HG03521 (cell line): ENCODE measurements at regions not wholly inside any gene's neighbourhood (a gene's known extent, or its start where the extent isn't known, plus 50 kb on each side); places are given as distances from the start of the nearest gene placed in this dataset.
"Not testable (repeated sequence)": the region's sequence is repeated elsewhere in the genome, so short reads cannot be mapped to it uniquely, and the experiment has no call there.

Experiments used
- ATAC-seq: cut with Tn5 transposase; IDR thresholded peaks from one replicate; pipeline ENCODE4 v1.9.1; 2021; ENCODE audit warnings: mild to moderate bottlenecking, moderate library complexity; ENCODE audit not compliant: unreplicated experiment

DNA sequence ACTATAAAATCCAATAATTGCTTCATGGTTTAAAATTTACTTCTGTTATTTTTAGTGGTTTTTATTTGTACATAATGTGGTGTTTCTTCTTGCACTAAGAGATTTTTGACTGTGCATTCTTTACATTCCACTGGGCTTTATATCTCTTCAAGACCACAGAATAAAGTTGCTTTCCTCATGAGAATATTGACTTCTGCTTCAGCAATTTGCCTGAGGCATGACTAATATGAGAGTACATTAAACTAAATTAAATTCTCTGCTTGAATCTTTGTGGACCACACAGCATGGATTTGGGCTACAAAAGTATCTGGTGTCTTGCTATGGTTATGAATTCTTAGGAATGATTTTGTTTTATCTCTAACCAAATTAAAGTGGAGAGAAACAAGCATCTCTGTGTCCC lies 1463.4 kb upstream of the PCDH20 start:
- no peak for ATAC-seq

DNA sequence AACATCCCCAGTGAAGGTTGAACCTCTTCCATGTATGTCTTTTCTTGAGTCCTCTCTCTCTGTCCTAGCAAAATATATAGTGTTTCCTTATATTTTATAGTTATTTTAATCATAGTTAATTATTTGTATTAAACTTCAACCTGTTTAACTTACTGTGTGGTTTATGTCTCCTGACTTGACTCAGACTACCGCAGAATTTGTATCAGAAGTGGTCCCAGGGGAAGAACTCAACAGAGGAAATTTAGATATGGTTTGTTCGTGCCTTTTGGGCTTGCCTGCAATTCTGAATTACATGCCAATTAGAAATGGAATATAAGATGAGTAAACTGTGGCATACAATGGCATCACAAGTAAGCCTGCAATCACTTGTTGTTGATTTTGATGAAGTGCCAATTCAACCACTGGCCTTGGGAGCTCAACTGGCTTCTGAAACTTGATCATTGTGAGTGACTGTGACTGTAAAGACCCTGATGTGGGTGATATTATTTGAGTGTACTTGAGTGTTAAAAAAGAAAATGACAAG lies 1459.5 kb upstream of the PCDH20 start:
- ATAC-seq: no peak

DNA sequence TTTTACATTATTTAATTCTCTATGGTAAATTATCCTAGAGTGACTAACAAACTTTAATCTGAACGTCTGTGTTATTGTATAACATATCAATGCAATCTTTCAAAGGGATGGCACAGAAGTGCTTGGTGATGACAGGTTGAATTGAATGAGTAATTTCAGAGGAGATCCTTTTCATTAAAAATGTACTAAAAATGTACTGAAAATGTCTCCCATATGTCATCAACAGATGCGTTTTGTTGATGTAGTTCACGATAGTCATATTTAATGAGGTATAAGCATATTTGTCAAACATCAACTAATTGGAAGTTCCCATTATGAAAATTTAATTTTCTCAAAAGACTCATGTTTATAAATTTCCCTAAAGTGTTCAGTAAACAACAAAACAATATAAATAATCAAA lies 1434.7 kb upstream of the PCDH20 start:
- ATAC-seq: no peak

GRCh38 chr13:62847520-62847919 lies 1431.9 kb upstream of the PCDH20 start:
- ATAC-seq: no peak

DNA sequence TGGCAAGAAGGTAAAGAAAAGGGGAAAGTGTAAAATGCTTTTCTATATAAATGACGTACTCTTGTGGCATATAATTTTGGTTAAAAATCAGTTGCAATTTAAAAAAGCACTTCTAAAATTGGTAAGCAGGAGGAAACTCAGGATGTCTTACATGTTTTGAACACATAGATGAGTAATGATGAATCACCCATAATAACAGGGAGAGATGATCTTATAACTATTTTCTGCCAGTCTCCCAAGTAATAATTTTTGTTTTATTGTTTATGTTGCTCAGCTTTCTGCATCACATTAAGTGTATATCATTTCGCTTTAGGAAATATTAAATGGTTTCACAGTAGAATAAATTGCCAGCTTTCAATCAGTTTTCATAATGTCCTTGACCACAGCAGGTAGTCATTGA lies 1430.7 kb upstream of the PCDH20 start:
- ATAC-seq: no peak

DNA sequence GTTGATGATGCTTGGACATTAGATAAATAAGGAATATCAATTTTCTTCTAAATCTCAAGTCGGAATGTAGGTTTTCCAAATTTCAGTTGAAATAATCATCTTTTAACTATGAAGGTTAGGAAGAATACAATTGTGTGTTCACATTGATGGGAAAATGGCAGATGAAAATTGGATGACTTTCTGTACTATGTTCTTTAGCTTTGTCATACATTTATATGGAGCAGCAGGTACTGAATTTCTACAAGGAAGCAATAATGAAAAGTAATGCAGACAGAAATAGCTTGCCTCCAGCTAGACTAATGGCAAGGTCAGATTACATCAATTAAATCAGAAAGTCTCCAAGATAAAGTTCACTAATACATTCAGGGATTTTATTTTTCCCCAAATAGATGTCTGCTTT lies 1423.7 kb upstream of the PCDH20 start:
- ATAC-seq: no peak

- no peak for ATAC-seq
Observed at GRCh38 chr13:62838929-62839328, 1423.3 kb upstream of the PCDH20 start.

DNA sequence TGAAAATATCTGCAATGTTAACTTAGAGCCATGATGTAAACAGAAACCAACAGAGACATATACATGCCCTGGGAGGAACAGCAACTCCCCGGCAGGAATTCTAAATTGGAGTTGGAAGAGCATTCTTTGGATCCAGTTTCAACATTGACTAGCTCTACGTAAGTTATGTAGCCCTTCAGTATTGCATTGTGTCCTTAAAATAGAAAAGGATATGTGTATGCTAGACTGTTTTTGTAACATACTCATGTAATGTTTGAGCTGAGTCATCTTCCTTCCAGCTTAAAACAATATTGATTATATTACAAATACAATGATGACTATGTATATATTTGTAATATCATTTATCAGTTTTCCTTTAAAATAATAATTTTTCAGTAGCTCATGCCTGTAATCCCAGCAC lies 1422.2 kb upstream of the PCDH20 start:
- ATAC-seq: no peak

GRCh38 chr13:62829486-62829885 lies 1413.8 kb upstream of the PCDH20 start:
- ATAC-seq: no peak

GRCh38 chr13:62799931-62800436 lies 1384.3 kb upstream of the PCDH20 start:
- ATAC-seq: no peak

- no peak for ATAC-seq
Observed at GRCh38 chr13:62799038-62799535, 1383.4 kb upstream of the PCDH20 start.

- no peak for ATAC-seq
Observed at GRCh38 chr13:62793850-62794249, 1378.2 kb upstream of the PCDH20 start.

DNA sequence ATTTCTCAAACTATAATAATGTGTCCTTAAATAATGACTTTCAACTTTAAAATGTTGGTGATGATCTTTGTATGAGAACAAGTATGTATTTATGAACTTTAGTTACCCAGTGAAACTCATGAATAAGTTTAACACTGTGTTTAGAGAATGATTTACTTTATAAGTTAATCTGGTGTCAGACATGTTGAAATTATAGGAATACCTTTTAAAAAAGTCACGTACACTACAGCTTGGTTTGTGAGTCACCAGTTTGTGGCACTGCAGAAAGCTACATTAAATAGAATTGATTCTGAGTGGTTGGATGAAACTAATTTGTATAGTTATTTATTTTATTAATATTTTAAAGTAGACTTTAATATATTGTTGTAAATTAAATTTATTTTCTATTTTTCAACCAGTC lies 1366.2 kb upstream of the PCDH20 start:
- ATAC-seq: no peak

DNA sequence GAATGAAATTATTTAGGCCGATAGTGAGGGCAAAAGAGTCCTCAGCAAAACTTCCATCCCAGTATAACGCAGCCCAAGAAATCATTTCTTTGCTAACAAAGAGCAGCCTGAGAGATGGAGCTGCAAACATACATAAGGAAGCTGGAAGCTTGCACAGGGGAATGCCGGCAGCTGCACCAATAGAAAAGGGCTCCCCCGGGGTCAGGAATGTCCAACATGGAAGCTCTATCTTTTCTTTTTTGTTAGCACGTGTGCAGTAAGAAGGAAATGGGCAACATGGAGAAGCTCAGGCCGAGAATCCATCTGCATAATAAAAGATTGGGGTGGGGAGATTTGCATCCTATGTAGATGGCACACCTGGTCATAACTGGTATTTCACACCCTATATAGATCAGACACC lies 1363.5 kb upstream of the PCDH20 start:
- ATAC-seq: no peak

GRCh38 chr13:62767473-62767872 lies 1351.8 kb upstream of the PCDH20 start:
- ATAC-seq: no peak

DNA sequence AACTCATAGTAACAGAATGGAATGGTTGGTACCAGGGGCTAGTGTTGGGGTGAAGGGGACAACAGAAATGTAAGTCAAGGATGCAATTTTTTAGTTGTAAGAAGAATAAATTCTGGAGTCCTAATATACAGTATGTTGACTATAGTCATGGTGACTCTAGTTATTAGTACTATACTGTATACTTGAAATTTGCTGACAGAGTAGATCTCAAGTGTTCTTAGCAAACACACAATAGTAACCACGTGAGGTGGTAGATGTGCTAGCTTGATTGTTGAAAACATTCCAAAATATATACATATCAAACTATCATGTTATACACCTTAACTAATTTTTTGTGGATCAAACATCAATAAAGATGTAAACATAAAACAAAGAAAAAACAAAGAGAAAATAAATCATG lies 1345.1 kb upstream of the PCDH20 start:
- no peak for ATAC-seq

- ATAC-seq: no peak
Observed at GRCh38 chr13:62747629-62748028, 1332.0 kb upstream of the PCDH20 start.

DNA sequence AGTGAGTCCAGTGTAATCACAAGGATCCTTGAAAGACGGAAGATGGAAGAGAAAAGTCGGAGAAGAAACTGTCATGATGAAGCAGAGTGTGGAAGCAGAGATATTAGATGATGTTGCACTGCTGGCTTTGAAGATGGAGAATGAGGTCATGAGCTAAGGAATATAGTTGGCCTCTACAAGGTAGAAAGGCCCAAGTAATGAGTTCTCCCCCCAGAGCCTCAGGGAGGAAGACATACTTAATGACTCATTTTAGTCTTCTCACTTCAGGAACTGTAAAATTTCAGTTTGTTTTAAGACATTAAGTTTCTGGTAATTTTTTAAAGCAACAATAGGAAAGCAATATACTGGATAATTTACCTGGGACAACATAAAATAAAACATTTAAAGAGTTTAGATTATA lies 1331.5 kb upstream of the PCDH20 start:
- no peak for ATAC-seq

GRCh38 chr13:62729746-62730145 lies 1314.1 kb upstream of the PCDH20 start:
- ATAC-seq: not testable (repeated sequence)

DNA sequence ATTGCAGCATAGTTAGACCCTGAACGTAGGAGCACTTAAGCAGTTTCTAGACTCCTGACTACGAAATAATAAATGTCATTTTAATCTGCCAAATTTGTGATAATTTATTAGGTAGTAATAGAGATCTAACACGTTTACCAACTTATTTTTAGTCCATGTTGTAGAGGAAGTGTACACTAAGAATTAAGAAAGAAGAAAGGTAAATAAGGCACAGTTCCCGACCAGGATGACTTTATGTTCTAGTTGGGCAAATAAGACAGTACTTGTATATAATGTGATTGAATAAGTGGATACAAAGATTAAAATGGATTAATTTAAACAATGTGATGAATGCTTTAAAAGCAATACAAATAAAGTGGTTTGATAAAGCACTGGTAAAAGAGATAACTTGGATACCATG lies 1306.2 kb upstream of the PCDH20 start:
- ATAC-seq: no peak

DNA sequence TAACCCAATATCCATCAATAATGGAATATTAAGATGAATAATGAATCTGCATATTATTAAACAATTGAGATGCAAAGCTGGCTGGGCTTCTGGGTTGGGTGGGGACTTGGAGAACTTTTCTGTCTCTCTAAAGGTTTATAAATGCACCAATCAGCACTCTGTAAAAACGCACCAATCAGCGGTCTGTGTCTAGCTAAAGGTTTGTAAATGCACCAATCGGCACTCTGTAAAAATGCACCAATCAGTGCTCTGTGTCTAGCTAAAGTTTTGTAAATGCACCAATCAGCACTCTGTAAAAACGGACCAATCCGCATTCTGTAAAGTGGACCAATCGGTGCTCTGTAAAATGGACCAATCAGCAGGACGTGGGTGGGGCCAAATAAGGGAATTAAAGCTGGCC lies 1296.3 kb upstream of the PCDH20 start:
- not testable (repeated sequence) for ATAC-seq

- no peak for ATAC-seq
Observed at GRCh38 chr13:62710787-62711186, 1295.1 kb upstream of the PCDH20 start.

- no peak for ATAC-seq
Observed at GRCh38 chr13:62706048-62706447, 1290.4 kb upstream of the PCDH20 start.
